Endometrial microvascular endothelial cells (primary cell): ENCODE measurements at regions not wholly inside any gene's neighbourhood (a gene's known extent, or its start where the extent isn't known, plus 50 kb on each side); places are given as distances from the start of the nearest gene placed in this dataset.

Source experiments
- in situ Hi-C: cut with HindIII; loops from 2 replicates; pipeline ENCODE4 v1.10.0; 2017; ENCODE audit warnings: low sequenced_read_pairs, low pct_unique_long_range_greater_than_20kb; ENCODE audit errors: inconsistent ontology term

DNA sequence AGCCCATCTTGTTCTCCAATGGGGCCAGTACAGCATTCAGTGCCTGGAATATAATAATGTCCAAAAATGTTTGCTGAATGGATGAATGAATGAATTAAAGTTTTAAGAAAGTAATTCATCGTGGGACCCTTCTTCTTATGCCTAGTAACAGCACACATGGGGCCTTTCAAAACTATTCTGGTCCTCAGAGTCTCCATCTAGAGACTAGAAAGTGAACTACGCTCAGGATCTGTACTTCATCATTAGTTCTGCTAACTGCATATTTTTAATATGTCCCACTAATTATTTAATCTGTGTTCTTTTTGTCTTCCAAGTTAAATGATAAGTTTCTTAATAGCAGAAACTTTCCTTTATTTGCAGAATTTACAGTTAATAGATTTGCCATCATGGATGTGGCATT lies 172.5 kb downstream of the SMAD2 start:
- in situ Hi-C loops, result no loop called here

DNA sequence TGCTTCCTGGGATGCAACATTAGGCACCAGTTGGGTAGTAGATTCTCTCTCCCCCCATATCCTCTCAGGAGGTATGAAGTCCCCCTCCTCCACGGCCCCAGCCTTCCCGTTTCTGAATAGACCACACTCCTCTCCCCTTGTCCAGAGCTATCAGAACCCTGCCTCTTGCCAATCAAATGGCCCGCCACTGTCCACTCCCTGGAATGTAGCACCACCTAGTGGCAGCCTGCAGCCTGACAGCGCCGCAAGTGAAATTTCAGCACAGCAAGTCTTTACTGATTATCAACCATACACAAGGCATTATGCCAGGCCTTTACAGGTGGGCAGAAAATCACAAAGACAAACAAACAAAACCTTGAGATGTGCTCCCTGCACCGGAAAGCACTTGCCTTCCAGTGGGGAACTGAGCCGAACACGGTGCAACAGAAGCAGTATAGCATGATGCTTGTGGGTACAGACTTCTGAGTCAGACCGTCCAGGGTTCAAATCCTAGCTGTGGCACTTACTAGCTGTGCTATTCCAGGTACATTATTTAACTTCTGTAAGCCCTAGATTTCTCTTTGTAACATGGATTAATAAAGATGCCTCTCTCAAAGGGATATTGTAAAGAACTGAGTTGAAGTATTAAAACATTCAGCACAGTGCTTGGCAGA lies 174.0 kb downstream of the SMAD2 start:
- in situ Hi-C loops, result no loop called here

DNA sequence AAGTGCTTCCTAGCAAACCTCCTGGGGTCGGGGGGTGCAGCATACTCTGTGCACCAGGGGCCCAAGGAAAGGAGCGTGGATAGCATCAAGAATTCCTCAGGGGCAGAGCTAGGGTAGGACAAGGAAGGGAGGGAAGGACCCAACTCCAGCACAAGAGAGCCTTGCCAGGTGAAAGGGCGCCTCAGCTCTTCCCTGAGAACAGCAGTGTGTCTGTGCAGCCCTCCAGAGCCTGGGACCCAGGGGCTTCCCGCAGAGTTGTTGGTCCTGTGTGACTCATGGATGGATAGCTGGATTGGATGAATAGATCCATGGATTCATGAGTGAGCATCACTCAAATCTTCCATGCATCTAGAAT lies 175.4 kb downstream of the SMAD2 start:
- in situ Hi-C loops, result no loop called here

- in situ Hi-C loops, result no loop called here
These were observed 176.0 kb downstream of the SMAD2 start for GRCh38 chr18:47754311-47755101.

- in situ Hi-C loops, result no loop called here
These were observed 177.4 kb downstream of the SMAD2 start for GRCh38 chr18:47752796-47753645.

- in situ Hi-C loops, result no loop called here
These were observed 179.5 kb downstream of the SMAD2 start for GRCh38 chr18:47750889-47751423.

DNA sequence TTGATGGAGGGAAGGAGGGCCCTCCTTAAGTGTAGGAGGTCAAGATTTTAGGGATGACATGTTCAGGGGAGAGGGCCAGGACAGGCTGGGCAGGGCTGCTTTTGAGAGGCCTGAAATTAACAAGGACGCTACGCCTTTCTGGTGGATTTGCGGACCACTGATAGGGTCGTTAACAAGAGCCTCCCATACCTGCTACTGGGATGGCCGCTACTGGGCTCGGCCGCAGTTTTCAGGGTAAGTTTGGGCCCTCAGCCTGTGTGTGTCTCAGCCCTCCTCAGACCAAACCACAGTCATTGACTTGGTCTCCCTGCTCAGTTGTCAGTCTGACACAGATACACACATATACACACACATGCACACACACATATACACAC lies 180.9 kb downstream of the SMAD2 start:
- in situ Hi-C loops, result no loop called here

GRCh38 chr18:47748847-47749599 lies 181.4 kb downstream of the SMAD2 start:
- in situ Hi-C loops, result no loop called here

DNA sequence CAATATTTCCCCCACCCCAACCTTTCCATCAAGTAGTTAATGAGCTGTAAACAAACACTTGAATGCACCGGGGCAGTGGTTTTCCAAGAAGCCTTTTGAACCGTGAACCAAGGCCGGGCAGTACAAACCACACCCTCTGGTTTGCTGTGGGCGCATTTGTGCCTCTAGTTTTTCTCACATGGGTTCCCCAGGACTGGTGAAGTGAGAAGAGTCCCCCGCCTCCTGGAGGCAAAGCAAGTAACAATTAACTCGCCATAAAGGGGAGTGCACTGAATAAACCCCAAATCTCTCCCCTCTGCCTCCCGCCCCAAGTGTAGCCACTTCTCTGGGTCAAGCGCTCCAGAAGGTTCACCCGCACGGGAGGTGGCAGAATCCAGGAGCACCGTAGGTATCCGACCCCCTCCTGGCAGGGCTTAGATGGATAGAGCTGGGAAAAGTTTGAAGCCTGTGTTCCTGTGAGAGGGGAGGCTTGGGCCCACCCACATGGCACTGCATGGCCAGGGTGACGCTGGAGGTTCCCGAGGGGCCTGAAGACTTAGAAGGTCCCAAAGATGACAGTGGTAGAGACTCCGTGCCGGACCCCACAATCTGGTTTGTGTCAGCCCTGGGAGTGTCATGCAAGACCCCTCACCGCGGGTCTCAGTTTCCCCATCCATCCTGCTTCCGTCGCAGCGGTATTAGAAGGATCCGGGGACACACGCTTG lies 182.2 kb downstream of the SMAD2 start:
- in situ Hi-C loops, result no loop called here

GRCh38 chr18:47747260-47747795 lies 183.1 kb downstream of the SMAD2 start:
- in situ Hi-C loops, result no loop called here

DNA sequence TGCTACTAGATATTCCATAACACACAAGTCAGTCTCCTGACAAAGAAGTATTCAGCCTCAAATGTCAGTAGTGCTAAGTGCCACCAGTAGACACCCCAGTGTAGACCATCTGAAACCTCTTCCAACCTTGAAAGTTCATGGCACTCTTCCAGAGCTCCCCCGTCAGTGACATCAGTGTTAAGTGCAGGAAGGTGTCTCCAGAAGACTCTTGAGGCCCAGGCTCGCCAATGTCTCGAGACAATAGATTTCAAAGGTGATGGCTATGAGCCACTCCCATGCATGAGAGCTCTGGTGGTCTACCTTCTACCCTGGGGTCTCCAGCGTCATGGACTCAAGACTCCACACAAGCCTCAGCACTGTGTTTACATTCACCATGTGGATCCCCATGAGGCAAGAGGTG lies 183.8 kb downstream of the SMAD2 start:
- in situ Hi-C loops, result no loop called here

DNA sequence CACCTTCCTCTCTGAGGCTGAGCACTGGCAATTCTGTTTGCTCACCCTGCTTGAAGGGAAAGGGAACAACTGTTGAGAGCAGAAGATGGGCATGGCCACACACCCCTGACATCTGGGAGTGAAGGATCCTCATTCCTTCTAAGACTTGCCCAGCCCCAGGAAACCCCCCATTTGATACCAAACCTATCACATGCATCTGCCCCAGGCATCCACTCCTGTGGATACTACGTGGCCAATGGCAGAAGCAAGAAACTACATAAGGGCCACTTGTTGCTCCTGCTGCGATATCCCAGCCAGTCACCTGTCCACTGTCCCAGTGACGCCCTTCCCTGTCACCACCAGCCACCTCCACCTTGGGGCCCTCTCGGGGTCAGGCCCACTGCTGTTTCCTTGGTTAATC lies 185.2 kb downstream of the SMAD2 start:
- in situ Hi-C loops, result no loop called here

GRCh38 chr18:47737956-47738355 lies 192.5 kb downstream of the SMAD2 start:
- in situ Hi-C loops, result no loop called here

- in situ Hi-C loops, result no loop called here
These were observed 193.1 kb downstream of the SMAD2 start for GRCh38 chr18:47737198-47737830.

- in situ Hi-C loops, result no loop called here
These were observed 193.9 kb downstream of the SMAD2 start for GRCh38 chr18:47736376-47737140.

DNA sequence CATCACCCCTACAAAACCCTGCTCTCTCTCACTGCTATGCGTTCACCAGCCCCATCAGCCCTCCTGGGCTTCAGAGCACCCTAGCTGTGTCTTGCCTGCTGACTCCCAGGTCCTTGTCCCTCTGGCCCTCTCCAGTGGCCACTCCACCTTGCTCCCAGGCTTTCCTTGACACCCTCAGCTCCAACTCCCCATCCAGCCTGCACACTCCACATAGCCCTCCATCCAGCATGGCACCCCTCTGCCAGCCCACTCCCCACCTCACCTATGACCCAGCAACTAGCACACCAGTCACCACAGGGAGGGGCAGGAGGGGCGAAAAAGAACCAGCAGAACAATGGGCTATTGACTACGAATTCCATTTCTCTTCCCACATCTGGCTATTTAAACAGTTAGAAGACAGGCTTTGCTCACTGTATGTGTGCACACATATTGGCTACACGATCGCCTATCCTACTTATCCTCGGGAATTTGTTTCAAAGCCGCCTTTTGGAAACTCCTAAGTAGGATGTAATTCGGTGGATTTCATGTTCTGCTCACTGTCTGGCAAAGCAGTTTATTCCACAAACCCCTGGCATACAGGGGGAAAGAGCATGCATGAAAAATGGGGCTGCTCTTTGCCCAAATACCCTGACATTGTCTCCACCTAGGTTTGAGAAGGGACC lies 195.3 kb downstream of the SMAD2 start:
- in situ Hi-C loops, result no loop called here

- in situ Hi-C loops, result no loop called here
These were observed 199.2 kb downstream of the SMAD2 start for GRCh38 chr18:47731276-47731675.
